ENCODE measurements at regions not wholly inside any gene's neighbourhood (a gene's known extent, or its start where the extent isn't known, plus 50 kb on each side); places are given as distances from the start of the nearest gene placed in this dataset.

DNA sequence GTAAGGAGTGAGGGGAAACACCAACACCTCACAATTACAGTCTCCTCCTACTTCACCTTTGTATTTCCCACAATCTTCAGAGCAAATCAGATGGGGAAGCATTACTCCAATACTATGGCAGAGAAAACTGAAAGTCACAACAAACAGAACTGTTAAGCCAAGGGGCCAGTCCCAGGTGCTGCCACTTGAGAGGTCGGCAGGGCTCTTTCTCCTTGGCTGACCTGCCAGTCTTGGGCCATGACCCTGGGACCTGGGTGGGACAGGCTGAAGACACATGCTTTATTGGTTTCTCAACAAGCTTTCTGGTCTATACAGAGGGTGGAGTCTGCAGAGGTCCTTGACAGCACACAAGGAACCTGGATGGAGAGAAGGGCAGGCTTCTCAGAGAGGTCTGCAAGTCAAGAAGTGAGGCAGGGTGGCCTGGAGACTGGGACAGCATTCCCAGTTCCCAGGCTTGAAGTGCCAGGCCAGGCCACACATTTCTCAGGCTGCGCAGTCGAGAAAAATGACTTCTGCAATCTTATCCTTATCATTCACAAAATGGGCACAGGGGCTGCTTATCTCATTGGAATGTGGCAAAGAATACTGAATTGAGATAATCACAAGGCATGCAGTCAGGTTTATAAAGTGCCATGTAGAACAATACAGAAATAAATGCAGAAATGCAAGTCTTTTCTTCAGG lies 301.0 kb downstream of the CXCL12 start:
- Histone ChIP-seq H3K4me1 (ENCODE audit: control insufficient read depth in 1 of 2, insufficient read depth in 2 of 2, low read length in 2 of 2) (no peaks in the 10 kb centered on the region), H3K4me3 (replicated peaks in 1 of 3; ENCODE audit: low read depth in 2 of 3, low read length in 3 of 3) (no peak overlapping the region), H4K20me1 (ENCODE audit: insufficient read depth, low read length) (no peaks in the 10 kb centered on the region), H2AFZ (ENCODE audit: insufficient read depth, low read depth, low read length, poor library complexity, severe bottlenecking) (no peak overlapping the region), H3K9me3 (replicated peaks in 1 of 2; ENCODE audit: control insufficient read depth in 1 of 2, insufficient read depth in 1 of 2, low read length in 2 of 2) (peaks cover 3 to 7% of the 10 kb centered on the region in 2 donors), H3K4me2 (replicated peaks; ENCODE audit: extremely low read depth, low read length, poor library complexity, severe bottlenecking) (no peak overlapping the region), H3K79me2 (ENCODE audit: insufficient read depth, low read length) (no peaks in the 10 kb centered on the region), H3K9ac (ENCODE audit: insufficient read depth, low read length, poor library complexity, severe bottlenecking) (no peak overlapping the region), H3K27ac (ENCODE audit: low read depth in 1 of 2, low read length in 2 of 2) (no peak overlapping the region), H3K27me3 (ENCODE audit: control insufficient read depth in 2 of 2, insufficient read depth in 2 of 2, low read length in 2 of 2) (no peaks in the 10 kb centered on the region), H3K36me3 (replicated peaks in 1 of 2; ENCODE audit: control insufficient read depth in 1 of 2, insufficient read depth in 2 of 2, low read length in 2 of 2) (no peaks in the 10 kb centered on the region)
- H3K4me3 Mint-ChIP-seq: no peak overlapping the region
- DNase-seq: no peak
- TF ChIP-seq, protein P1, sequence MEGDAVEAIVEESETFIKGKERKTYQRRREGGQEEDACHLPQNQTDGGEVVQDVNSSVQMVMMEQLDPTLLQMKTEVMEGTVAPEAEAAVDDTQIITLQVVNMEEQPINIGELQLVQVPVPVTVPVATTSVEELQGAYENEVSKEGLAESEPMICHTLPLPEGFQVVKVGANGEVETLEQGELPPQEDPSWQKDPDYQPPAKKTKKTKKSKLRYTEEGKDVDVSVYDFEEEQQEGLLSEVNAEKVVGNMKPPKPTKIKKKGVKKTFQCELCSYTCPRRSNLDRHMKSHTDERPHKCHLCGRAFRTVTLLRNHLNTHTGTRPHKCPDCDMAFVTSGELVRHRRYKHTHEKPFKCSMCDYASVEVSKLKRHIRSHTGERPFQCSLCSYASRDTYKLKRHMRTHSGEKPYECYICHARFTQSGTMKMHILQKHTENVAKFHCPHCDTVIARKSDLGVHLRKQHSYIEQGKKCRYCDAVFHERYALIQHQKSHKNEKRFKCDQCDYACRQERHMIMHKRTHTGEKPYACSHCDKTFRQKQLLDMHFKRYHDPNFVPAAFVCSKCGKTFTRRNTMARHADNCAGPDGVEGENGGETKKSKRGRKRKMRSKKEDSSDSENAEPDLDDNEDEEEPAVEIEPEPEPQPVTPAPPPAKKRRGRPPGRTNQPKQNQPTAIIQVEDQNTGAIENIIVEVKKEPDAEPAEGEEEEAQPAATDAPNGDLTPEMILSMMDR (IDR thresholded peaks at IDR 0.05): no peak
- H3K9me3 Mint-ChIP-seq: peaks cover 0 to 11% (median 3%) of the 10 kb centered on the region in 7 donors
- intact Hi-C loops (cut with micrococcal nuclease): no loop called here
- 78% methylated on average over 1 of the region's 3 CpGs for WGBS (ENCODE audit: insufficient coverage)
- no peaks in the 10 kb centered on the region for H3K4me1 Mint-ChIP-seq
- no peaks in the 10 kb centered on the region for H3K36me3 Mint-ChIP-seq
- H3K27me3 Mint-ChIP-seq (ENCODE audit: low read depth in 3 of 3): peaks cover 2% of the 10 kb centered on the region in 3 donors
- no peak overlapping the region for H3K27ac Mint-ChIP-seq

DNA sequence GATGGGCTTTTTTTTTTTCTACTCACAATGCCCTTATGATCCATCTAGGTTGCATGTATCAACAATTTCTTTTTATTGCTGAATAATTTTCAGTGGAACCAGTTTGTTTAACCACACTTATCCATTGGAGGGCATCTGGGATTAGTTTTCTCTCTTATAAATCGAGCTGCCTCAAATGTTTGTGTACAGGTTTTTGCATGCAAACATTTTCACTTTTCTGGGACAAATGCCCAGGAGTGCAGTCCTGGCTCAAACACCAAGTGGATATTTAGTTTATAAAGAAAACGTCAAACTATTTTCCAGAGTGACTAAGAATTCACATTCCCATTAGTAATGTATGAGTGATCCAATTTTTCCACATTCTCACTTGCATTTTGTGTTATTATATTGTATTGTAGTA lies 313.4 kb downstream of the CXCL12 start:
- no CpG with 5 or more reads among the region's 2 CpGs for WGBS (ENCODE audit: insufficient coverage)
- H3K4me3 ChIP-seq (replicated peaks in 1 of 3; ENCODE audit: low read depth in 2 of 3, low read length in 3 of 3): no peak overlapping the region

More for the DNA sequence above, 313.4 kb downstream of the CXCL12 start:
- no peaks in the 10 kb centered on the region for H3K27me3 ChIP-seq (ENCODE audit: control insufficient read depth in 2 of 2, insufficient read depth in 2 of 2, low read length in 2 of 2)
- no peaks in the 10 kb centered on the region for H3K4me1 Mint-ChIP-seq
- H3K9me3 ChIP-seq (replicated peaks in 1 of 2; ENCODE audit: control insufficient read depth in 1 of 2, insufficient read depth in 1 of 2, low read length in 2 of 2): peaks cover 0 to 9% of the 10 kb centered on the region in 2 donors
- H4K20me1 ChIP-seq (ENCODE audit: insufficient read depth, low read length): no peaks in the 10 kb centered on the region
- H3K36me3 Mint-ChIP-seq: no peaks in the 10 kb centered on the region
- no peaks in the 10 kb centered on the region for H3K36me3 ChIP-seq (replicated peaks in 1 of 2; ENCODE audit: control insufficient read depth in 1 of 2, insufficient read depth in 2 of 2, low read length in 2 of 2)
- intact Hi-C loops (cut with micrococcal nuclease): no loop called here
- no peak overlapping the region for H3K4me3 Mint-ChIP-seq
- H3K27ac Mint-ChIP-seq: no peak overlapping the region
- H3K4me2 ChIP-seq (replicated peaks; ENCODE audit: extremely low read depth, low read length, poor library complexity, severe bottlenecking): no peak overlapping the region
- no peak overlapping the region for H3K9ac ChIP-seq (ENCODE audit: insufficient read depth, low read length, poor library complexity, severe bottlenecking)
- no peak overlapping the region for H3K27ac ChIP-seq (ENCODE audit: low read depth in 1 of 2, low read length in 2 of 2)
- TF ChIP-seq, protein P1 (IDR thresholded peaks at IDR 0.05): no peak
- H3K27me3 Mint-ChIP-seq (ENCODE audit: low read depth in 3 of 3): peaks cover 0 to 8% (median 5%) of the 10 kb centered on the region in 3 donors
- no peak for DNase-seq
- no peaks in the 10 kb centered on the region for H3K4me1 ChIP-seq (ENCODE audit: control insufficient read depth in 1 of 2, insufficient read depth in 2 of 2, low read length in 2 of 2)
- no peaks in the 10 kb centered on the region for H3K79me2 ChIP-seq (ENCODE audit: insufficient read depth, low read length)
- peaks cover 0 to 7% (median 4%) of the 10 kb centered on the region in 7 donors for H3K9me3 Mint-ChIP-seq
- no peak overlapping the region for H2AFZ ChIP-seq (ENCODE audit: insufficient read depth, low read depth, low read length, poor library complexity, severe bottlenecking)
